WTC11 (cell line): ENCODE measurements at regions not wholly inside any gene's neighbourhood (a gene's known extent, or its start where the extent isn't known, plus 50 kb on each side); places are given as distances from the start of the nearest gene placed in this dataset.

ENCODE experiments used
- ATAC-seq: fragments of 200-7000 bp; cut with Tn5 transposase; 2 replicates; pipeline ENCODE4 v1.10.0; 2021; ENCODE audit warnings: mild to moderate bottlenecking, moderate library complexity
- CTCF ChIA-PET: fragments of 300-600 bp; sonication (Branson Sonifier 250); formaldehyde crosslinking; loops from one replicate; lab custom pipeline; 2021; ENCODE audit warnings: antibody characterized with exemption; lab: Charles Lee
- POLR2A ChIA-PET: fragments of 350-600 bp; sonication (Branson Sonifier 250); formaldehyde crosslinking; loops from one replicate; lab custom pipeline; 2021; ENCODE audit warnings: antibody characterized with exemption; lab: Charles Lee
- DNase-seq: peaks from one replicate; pipeline ENCODE4 v3.0.0; 2021; ENCODE audit warnings: low spot score
- H3K27ac Mint-ChIP-seq: 2 replicates; pipeline ENCODE4 v1.8.0; 2021; ENCODE audit warnings: mixed read lengths
- H3K27me3 Mint-ChIP-seq: 2 replicates; pipeline ENCODE4 v1.8.0; 2021; ENCODE audit warnings: low read depth, mild to moderate bottlenecking, moderate library complexity, mixed read lengths
- H3K36me3 Mint-ChIP-seq: 2 replicates; pipeline ENCODE4 v1.8.0; 2021; ENCODE audit warnings: mixed read lengths
- H3K4me1 Mint-ChIP-seq: 2 replicates; pipeline ENCODE4 v1.8.0; 2022; ENCODE audit warnings: mixed read lengths
- H3K4me3 Mint-ChIP-seq: 2 replicates; pipeline ENCODE4 v1.8.0; 2021; ENCODE audit warnings: mild to moderate bottlenecking, moderate library complexity, mixed read lengths
- H3K9me3 Mint-ChIP-seq: 2 replicates; pipeline ENCODE4 v1.8.0; 2021; ENCODE audit warnings: mixed read lengths
- CBFB ChIP-seq: sonication (generic); formaldehyde crosslinking; IDR thresholded peaks from 2 replicates; pipeline ENCODE4 v1.8.1; 2022; ENCODE audit warnings: mild to moderate bottlenecking, low read depth, missing genetic modification reagents
- ESRRA ChIP-seq: sonication (generic); formaldehyde crosslinking; IDR thresholded peaks from 2 replicates; pipeline ENCODE4 v1.8.1; 2022; ENCODE audit warnings: mild to moderate bottlenecking, missing genetic modification reagents, borderline replicate concordance
- HMGA2 ChIP-seq: fragments of 250-450 bp; sonication (Bioruptor Pico); IDR thresholded peaks from 2 replicates; pipeline ENCODE4 v1.4.0; 2021; ENCODE audit warnings: mild to moderate bottlenecking, moderate library complexity
- NFE2L1 ChIP-seq: sonication (generic); formaldehyde crosslinking; IDR thresholded peaks from 2 replicates; pipeline ENCODE4 v1.8.1; 2023; ENCODE audit warnings: missing genetic modification reagents
- NR1H2 ChIP-seq: sonication (generic); formaldehyde crosslinking; IDR thresholded peaks from 2 replicates; pipeline ENCODE4 v1.9.0; 2021; ENCODE audit warnings: mild to moderate bottlenecking, moderate library complexity, missing genetic modification reagents
- SMAD4 ChIP-seq: sonication (generic); formaldehyde crosslinking; IDR thresholded peaks from 2 replicates; pipeline ENCODE4 v1.8.0; 2022; ENCODE audit warnings: mild to moderate bottlenecking, missing genetic modification reagents
- SOX15 ChIP-seq: fragments of 250-450 bp; sonication (Bioruptor Pico); IDR thresholded peaks from 2 replicates; pipeline ENCODE4 v1.9.0; 2021; ENCODE audit warnings: mild to moderate bottlenecking
- TEAD1 ChIP-seq: sonication (generic); formaldehyde crosslinking; IDR thresholded peaks from 2 replicates; pipeline ENCODE4 v1.8.0; 2022; ENCODE audit warnings: mild to moderate bottlenecking, missing genetic modification reagents
- ZBTB21 ChIP-seq: sonication (generic); formaldehyde crosslinking; IDR thresholded peaks from 2 replicates; pipeline ENCODE4 v1.8.1; 2023; ENCODE audit warnings: mild to moderate bottlenecking, missing genetic modification reagents, borderline replicate concordance
- ZNF138 ChIP-seq: sonication (generic); formaldehyde crosslinking; conservative IDR thresholded peaks from 2 replicates; pipeline ENCODE4 v1.8.1; 2022; ENCODE audit warnings: mild to moderate bottlenecking, moderate library complexity, missing genetic modification reagents
- ZNF219 ChIP-seq: sonication (generic); formaldehyde crosslinking; IDR thresholded peaks from 2 replicates; pipeline ENCODE4 v1.8.0; 2023; ENCODE audit warnings: missing genetic modification reagents, mild to moderate bottlenecking, borderline replicate concordance
- ZNF423 ChIP-seq: fragments of 250-450 bp; sonication (Bioruptor Pico); IDR thresholded peaks from 2 replicates; pipeline ENCODE4 v2.1.2; 2022; ENCODE audit warnings: mild to moderate bottlenecking, moderate library complexity
- ZNF671 ChIP-seq: fragments of 250-450 bp; sonication (Bioruptor Pico); IDR thresholded peaks from 2 replicates; pipeline ENCODE4 v1.8.0; 2021; ENCODE audit warnings: mild to moderate bottlenecking
- TF ChIP-seq, protein P1 (sequence below): fragments of 250-450 bp; sonication (Bioruptor Pico); conservative IDR thresholded peaks from 2 replicates; pipeline ENCODE4 v1.9.0; 2021; ENCODE audit warnings: mild to moderate bottlenecking
- TF ChIP-seq, protein P2 (sequence below): sonication (generic); formaldehyde crosslinking; IDR thresholded peaks from 2 replicates; pipeline ENCODE4 v1.8.0; 2022; ENCODE audit warnings: mild to moderate bottlenecking, missing genetic modification reagents
- TF ChIP-seq, protein P3 (sequence below): sonication (generic); formaldehyde crosslinking; IDR thresholded peaks from 2 replicates; pipeline ENCODE4 v1.8.0; 2022; ENCODE audit warnings: mild to moderate bottlenecking, missing genetic modification reagents
- TF ChIP-seq, protein P4 (sequence below): sonication (generic); formaldehyde crosslinking; IDR thresholded peaks from 2 replicates; pipeline ENCODE4 v1.8.1; 2023; ENCODE audit warnings: mild to moderate bottlenecking, missing genetic modification reagents, moderate library complexity
- TF ChIP-seq, protein P5 (sequence below): sonication (generic); formaldehyde crosslinking; IDR thresholded peaks from 2 replicates; pipeline ENCODE4 v1.8.1; 2023; ENCODE audit warnings: mild to moderate bottlenecking, missing genetic modification reagents
- TF ChIP-seq, protein P6 (sequence below): sonication (generic); formaldehyde crosslinking; IDR thresholded peaks from 2 replicates; pipeline ENCODE4 v1.8.0; 2023; ENCODE audit warnings: mild to moderate bottlenecking, missing genetic modification reagents
- TF ChIP-seq, protein P7 (sequence below): sonication (generic); formaldehyde crosslinking; IDR thresholded peaks from 2 replicates; pipeline ENCODE4 v1.8.1; 2022; ENCODE audit warnings: mild to moderate bottlenecking, moderate library complexity, missing genetic modification reagents

DNA sequence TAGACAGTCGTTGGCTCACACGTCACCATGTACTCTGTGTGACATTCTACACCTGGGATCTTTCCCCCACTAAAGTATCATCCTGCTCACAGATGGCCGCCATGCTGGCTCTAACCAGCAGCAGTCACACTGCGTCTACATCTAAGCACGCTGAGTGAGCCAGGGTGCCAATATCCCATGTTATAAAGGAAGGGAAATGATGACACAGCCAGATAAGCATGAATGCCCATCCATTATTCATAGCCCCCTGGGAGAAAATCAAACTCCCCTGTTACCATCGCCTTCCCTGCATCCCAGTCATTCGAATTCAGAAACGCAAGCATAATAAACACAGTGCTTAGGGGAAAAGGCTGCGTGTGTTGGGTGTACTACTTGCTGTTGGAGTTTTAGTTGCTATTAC lies 698.2 kb upstream of the AUTS2 start (continued):
- TF ChIP-seq, protein P1, sequence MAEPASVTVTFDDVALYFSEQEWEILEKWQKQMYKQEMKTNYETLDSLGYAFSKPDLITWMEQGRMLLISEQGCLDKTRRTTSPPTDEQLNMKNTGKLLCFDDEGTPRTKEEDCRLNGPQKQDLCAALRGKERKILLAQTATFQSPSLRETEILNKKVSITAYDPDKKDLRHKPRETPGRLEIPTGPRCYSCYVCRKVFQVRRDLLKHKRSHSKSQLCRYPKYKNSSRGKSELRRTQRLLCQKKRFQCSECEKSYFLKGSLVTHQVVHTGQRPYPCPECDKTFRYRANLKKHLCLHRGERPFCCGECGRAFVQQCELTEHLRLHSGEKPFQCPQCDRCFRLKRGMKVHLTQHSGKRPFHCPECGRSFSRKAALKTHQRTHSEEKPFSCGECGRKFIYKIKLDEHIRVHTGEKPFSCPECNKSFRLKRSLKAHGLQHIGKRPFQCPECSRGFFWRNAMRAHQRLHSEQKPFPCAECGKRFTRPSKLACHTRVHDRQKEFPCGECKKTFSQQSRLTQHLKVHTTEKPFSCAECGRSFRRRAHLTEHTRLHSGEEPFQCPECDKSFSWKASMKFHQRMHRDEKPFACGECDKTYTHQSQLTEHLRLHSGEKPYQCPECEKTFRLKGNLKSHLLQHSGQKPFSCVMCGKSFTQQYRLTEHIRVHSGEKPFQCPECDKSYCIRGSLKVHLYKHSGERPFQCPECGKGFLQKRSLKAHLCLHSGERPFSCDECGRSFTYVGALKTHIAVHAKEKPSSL (CRISPR knock-in tag), result no peak
- TF ChIP-seq ZBTB21 (CRISPR knock-in tag) (no peak), ZNF423 (no peak), NR1H2 (CRISPR knock-in tag) (no peak), TEAD1 (CRISPR knock-in tag) (no peak), SOX15 (CRISPR knock-in tag) (no peak), ZNF671 (CRISPR knock-in tag) (no peak)
- TF ChIP-seq, protein P2, sequence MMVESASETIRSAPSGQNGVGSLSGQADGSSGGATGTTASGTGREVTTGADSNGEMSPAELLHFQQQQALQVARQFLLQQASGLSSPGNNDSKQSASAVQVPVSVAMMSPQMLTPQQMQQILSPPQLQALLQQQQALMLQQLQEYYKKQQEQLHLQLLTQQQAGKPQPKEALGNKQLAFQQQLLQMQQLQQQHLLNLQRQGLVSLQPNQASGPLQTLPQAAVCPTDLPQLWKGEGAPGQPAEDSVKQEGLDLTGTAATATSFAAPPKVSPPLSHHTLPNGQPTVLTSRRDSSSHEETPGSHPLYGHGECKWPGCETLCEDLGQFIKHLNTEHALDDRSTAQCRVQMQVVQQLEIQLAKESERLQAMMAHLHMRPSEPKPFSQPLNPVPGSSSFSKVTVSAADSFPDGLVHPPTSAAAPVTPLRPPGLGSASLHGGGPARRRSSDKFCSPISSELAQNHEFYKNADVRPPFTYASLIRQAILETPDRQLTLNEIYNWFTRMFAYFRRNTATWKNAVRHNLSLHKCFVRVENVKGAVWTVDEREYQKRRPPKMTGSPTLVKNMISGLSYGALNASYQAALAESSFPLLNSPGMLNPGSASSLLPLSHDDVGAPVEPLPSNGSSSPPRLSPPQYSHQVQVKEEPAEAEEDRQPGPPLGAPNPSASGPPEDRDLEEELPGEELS (CRISPR knock-in tag), result no peak

DNA sequence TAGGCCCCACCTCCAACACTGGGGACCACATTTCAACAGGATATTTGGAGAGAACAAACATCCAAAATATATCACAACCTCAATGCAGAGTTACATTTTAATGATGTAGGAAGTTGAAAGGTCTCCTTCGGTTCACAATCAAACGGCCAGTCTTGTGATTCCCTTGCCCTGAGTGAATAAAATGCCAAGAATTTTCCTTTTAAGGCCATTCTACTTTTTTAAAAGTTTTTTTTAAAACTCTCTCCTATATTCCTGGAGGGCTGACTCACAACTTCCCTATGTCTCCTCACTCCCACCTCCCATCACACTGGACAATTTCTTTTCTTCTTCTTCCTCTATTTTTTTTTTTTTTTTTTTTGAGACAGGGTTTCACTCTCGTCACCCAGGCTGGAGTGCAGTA lies 693.6 kb upstream of the AUTS2 start:
- TF ChIP-seq, protein P3, sequence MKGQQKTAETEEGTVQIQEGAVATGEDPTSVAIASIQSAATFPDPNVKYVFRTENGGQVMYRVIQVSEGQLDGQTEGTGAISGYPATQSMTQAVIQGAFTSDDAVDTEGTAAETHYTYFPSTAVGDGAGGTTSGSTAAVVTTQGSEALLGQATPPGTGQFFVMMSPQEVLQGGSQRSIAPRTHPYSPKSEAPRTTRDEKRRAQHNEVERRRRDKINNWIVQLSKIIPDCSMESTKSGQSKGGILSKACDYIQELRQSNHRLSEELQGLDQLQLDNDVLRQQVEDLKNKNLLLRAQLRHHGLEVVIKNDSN (CRISPR knock-in tag), result no peak
- TF ChIP-seq, protein P4, sequence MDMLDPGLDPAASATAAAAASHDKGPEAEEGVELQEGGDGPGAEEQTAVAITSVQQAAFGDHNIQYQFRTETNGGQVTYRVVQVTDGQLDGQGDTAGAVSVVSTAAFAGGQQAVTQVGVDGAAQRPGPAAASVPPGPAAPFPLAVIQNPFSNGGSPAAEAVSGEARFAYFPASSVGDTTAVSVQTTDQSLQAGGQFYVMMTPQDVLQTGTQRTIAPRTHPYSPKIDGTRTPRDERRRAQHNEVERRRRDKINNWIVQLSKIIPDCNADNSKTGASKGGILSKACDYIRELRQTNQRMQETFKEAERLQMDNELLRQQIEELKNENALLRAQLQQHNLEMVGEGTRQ (CRISPR knock-in tag), result no peak
- no peak for TF ChIP-seq ZNF423
- no peak for TF ChIP-seq HMGA2 (CRISPR knock-in tag)
- no peak for TF ChIP-seq ZNF138 (CRISPR knock-in tag)
- TF ChIP-seq, protein P5, sequence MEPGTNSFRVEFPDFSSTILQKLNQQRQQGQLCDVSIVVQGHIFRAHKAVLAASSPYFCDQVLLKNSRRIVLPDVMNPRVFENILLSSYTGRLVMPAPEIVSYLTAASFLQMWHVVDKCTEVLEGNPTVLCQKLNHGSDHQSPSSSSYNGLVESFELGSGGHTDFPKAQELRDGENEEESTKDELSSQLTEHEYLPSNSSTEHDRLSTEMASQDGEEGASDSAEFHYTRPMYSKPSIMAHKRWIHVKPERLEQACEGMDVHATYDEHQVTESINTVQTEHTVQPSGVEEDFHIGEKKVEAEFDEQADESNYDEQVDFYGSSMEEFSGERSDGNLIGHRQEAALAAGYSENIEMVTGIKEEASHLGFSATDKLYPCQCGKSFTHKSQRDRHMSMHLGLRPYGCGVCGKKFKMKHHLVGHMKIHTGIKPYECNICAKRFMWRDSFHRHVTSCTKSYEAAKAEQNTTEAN (CRISPR knock-in tag), result no peak
- TF ChIP-seq CBFB (CRISPR knock-in tag), result no peak
- TF ChIP-seq, protein P6, sequence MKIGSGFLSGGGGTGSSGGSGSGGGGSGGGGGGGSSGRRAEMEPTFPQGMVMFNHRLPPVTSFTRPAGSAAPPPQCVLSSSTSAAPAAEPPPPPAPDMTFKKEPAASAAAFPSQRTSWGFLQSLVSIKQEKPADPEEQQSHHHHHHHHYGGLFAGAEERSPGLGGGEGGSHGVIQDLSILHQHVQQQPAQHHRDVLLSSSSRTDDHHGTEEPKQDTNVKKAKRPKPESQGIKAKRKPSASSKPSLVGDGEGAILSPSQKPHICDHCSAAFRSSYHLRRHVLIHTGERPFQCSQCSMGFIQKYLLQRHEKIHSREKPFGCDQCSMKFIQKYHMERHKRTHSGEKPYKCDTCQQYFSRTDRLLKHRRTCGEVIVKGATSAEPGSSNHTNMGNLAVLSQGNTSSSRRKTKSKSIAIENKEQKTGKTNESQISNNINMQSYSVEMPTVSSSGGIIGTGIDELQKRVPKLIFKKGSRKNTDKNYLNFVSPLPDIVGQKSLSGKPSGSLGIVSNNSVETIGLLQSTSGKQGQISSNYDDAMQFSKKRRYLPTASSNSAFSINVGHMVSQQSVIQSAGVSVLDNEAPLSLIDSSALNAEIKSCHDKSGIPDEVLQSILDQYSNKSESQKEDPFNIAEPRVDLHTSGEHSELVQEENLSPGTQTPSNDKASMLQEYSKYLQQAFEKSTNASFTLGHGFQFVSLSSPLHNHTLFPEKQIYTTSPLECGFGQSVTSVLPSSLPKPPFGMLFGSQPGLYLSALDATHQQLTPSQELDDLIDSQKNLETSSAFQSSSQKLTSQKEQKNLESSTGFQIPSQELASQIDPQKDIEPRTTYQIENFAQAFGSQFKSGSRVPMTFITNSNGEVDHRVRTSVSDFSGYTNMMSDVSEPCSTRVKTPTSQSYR (CRISPR knock-in tag), result no peak
- TF ChIP-seq ZNF671 (CRISPR knock-in tag), result no peak
- no peak for TF ChIP-seq SMAD4 (CRISPR knock-in tag)
- TF ChIP-seq, protein P7, sequence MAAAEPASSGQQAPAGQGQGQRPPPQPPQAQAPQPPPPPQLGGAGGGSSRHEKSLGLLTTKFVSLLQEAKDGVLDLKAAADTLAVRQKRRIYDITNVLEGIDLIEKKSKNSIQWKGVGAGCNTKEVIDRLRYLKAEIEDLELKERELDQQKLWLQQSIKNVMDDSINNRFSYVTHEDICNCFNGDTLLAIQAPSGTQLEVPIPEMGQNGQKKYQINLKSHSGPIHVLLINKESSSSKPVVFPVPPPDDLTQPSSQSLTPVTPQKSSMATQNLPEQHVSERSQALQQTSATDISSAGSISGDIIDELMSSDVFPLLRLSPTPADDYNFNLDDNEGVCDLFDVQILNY (CRISPR knock-in tag), result no peak
- no peak for TF ChIP-seq NFE2L1 (CRISPR knock-in tag)
- no peak for TF ChIP-seq ESRRA
- no peak for TF ChIP-seq ZNF219 (CRISPR knock-in tag)
- TF ChIP-seq, all 79 proteins: peak for 0
- ATAC-seq (no peak), DNase-seq (no peak)
- no peak overlapping the region for H3K4me3 Mint-ChIP-seq
- H3K36me3 Mint-ChIP-seq, result peaks cover 22% of the 10 kb centered on the region
- ChIA-PET POLR2A (no interaction called here), CTCF (no interaction called here)
- H3K9me3 Mint-ChIP-seq, result peaks cover 29% of the 10 kb centered on the region
- no peak overlapping the region for H3K27ac Mint-ChIP-seq
- no peaks in the 10 kb centered on the region for H3K27me3 Mint-ChIP-seq
- H3K4me1 Mint-ChIP-seq, result no peaks in the 10 kb centered on the region
